Calu3 (cell line): ENCODE measurements at regions not wholly inside any gene's neighbourhood (a gene's known extent, or its start where the extent isn't known, plus 50 kb on each side); places are given as distances from the start of the nearest gene placed in this dataset.

Experiments
- BruUV-seq: library from RNA; stranded (reverse); fragments of 400-500 nt; replicated peaks from 2 replicates; lab custom pipeline; 2021; lab: Mats Ljungman, UMichigan
- CTCF ChIA-PET: fragments of 300-600 bp; sonication (Branson Sonifier 250); formaldehyde crosslinking; loops from one replicate; lab custom pipeline; 2022; ENCODE audit warnings: antibody characterized with exemption; lab: Charles Lee
- DNase-seq: peaks from one replicate; pipeline ENCODE4 v3.0.0; 2022
- H3K27ac Mint-ChIP-seq: one replicate; pipeline ENCODE4 v1.8.0; 2022; ENCODE audit warnings: mixed read lengths; ENCODE audit not compliant: unreplicated experiment
- H3K27me3 Mint-ChIP-seq: one replicate; pipeline ENCODE4 v1.8.0; 2022; ENCODE audit warnings: mixed read lengths; ENCODE audit not compliant: unreplicated experiment
- H3K36me3 Mint-ChIP-seq: one replicate; pipeline ENCODE4 v1.8.0; 2022; ENCODE audit warnings: mild to moderate bottlenecking, moderate library complexity, mixed read lengths; ENCODE audit not compliant: insufficient read depth, unreplicated experiment
- H3K4me1 Mint-ChIP-seq: one replicate; pipeline ENCODE4 v1.8.0; 2022; ENCODE audit warnings: mild to moderate bottlenecking, low read depth, mixed read lengths; ENCODE audit not compliant: unreplicated experiment
- H3K4me3 Mint-ChIP-seq: one replicate; pipeline ENCODE4 v1.8.0; 2022; ENCODE audit warnings: mild to moderate bottlenecking, low read depth, moderate library complexity, mixed read lengths; ENCODE audit not compliant: unreplicated experiment
- H3K9me3 Mint-ChIP-seq: one replicate; pipeline ENCODE4 v1.8.0; 2022; ENCODE audit warnings: low read depth, mixed read lengths; ENCODE audit not compliant: unreplicated experiment
- intact Hi-C: fragments of 100-400 bp; cut with micrococcal nuclease; formaldehyde crosslinking; loops from one replicate; pipeline ENCODE4 v1.10.0; 2022; ENCODE audit not compliant: unreplicated experiment
- TF ChIP-seq, protein P1 (sequence below): fragments of 200-600 bp; IDR thresholded peaks from one replicate; pipeline ENCODE4 v1.8.0; 2022; ENCODE audit warnings: antibody characterized with exemption; ENCODE audit not compliant: unreplicated experiment

DNA sequence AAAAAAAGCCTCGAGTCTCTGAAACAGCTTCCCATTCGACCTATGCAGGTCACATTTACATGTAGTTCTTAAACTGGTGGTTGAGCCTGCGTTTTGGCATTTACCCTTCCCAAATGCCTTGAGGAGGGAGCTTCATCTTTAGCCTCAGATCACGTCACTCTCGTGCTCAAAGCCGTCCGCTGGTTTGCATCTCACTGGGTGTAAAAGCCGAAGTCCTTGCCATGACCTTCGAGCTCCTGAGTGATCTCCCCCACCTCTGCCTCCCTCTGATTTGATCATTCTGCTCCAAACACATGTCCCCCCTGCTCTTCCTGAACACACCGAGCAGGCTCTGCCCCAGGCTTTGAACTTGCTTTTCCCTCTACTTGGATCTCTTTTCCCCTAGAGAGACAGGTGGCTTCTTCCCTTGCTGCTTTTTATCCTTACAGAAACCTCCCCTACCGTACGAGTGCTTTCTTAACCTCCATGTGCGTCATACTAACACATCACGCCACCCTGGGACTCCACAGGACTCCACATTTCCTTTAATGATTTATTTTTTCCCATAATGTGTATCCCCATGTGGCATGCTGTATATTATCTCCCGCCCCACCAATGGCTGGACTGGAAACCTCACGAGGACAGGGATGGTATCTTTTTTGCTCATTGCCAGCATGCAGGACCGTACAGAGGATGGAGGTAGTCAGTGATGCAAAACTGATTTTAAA is 610.7 kb downstream of the VRK1 start:
- no TSS peak for BruUV-seq
- H3K27me3 Mint-ChIP-seq, result no peaks in the 10 kb centered on the region
- H3K27ac Mint-ChIP-seq, result no peak overlapping the region
- no peak for DNase-seq
- H3K4me1 Mint-ChIP-seq, result no peaks in the 10 kb centered on the region
- intact Hi-C loops, result no loop called here
- CTCF ChIA-PET, result interaction anchor here (0.7 kb wide), 1 partner anchor 14 kb away, joined by 3 read pairs; no protein-coding TSS in a partner anchor
- peaks cover 10% of the 10 kb centered on the region for H3K9me3 Mint-ChIP-seq
- H3K4me3 Mint-ChIP-seq, result no peak overlapping the region
- TF ChIP-seq, protein P1, sequence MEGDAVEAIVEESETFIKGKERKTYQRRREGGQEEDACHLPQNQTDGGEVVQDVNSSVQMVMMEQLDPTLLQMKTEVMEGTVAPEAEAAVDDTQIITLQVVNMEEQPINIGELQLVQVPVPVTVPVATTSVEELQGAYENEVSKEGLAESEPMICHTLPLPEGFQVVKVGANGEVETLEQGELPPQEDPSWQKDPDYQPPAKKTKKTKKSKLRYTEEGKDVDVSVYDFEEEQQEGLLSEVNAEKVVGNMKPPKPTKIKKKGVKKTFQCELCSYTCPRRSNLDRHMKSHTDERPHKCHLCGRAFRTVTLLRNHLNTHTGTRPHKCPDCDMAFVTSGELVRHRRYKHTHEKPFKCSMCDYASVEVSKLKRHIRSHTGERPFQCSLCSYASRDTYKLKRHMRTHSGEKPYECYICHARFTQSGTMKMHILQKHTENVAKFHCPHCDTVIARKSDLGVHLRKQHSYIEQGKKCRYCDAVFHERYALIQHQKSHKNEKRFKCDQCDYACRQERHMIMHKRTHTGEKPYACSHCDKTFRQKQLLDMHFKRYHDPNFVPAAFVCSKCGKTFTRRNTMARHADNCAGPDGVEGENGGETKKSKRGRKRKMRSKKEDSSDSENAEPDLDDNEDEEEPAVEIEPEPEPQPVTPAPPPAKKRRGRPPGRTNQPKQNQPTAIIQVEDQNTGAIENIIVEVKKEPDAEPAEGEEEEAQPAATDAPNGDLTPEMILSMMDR, result no peak
- no peaks in the 10 kb centered on the region for H3K36me3 Mint-ChIP-seq

- Mint-ChIP-seq H3K27ac (no peak overlapping the region), H3K4me1 (no peaks in the 10 kb centered on the region), H3K9me3 (peaks cover 10% of the 10 kb centered on the region), H3K4me3 (no peak overlapping the region), H3K36me3 (no peaks in the 10 kb centered on the region), H3K27me3 (no peaks in the 10 kb centered on the region)
- no peak for DNase-seq
- CTCF ChIA-PET, result no interaction called here
- TF ChIP-seq, protein P1, result no peak
- intact Hi-C loops, result no loop called here
- no TSS peak for BruUV-seq
Measured at GRCh38 chr14:97408503-97408902, 611.3 kb downstream of the VRK1 start.

GRCh38 chr14:97408937-97409815 is 612.0 kb downstream of the VRK1 start:
- Mint-ChIP-seq H3K27me3 (no peaks in the 10 kb centered on the region), H3K4me3 (no peak overlapping the region), H3K36me3 (no peaks in the 10 kb centered on the region), H3K9me3 (peaks cover 10% of the 10 kb centered on the region), H3K4me1 (no peaks in the 10 kb centered on the region), H3K27ac (no peak overlapping the region)
- no peak for DNase-seq
- TF ChIP-seq, protein P1, result no peak
- no TSS peak for BruUV-seq
- CTCF ChIA-PET, result no interaction called here
- intact Hi-C loops, result no loop called here

DNA sequence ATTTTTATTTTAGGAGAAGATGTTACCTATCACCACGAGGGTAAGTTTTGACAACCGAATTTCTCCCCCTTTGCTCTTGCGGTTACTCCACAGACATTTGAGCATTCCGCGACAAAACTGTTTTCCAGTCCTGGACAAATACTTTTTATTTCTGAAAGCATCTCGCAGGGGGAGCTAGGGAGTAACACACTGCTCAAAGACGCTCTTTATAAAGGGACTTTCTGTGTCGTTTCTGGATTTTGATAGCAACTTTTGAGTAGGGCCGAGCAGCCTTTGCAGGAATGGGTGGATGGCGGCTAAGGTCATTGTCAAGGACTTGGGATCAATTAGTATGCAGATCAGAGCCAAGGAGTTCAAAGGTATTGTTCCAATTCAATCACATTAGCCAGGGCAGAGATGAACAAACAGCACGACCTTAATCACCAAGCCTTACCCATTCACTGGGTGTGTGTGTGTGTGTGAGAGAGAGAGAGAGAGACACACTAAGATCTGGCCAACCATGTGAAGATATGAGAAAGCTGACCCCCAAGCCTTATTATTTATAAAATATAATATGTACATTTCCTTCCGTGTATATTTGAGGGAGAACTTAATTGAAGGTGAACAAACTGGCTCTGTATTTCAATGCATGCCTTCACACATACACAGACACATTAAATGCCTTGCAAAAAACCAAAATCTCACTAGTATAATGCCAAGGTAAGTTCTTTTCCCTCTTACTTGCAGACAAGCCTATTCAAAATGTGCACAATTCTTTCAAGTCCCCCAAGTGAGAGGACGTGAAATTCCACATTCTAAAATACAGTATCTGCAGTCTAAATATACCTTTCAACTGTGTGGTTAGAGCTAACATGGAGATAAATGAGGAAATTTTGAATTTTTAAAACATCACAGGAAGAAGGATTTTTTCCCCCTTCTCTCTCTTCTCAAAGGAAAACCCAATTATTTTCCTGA is 613.8 kb downstream of the VRK1 start:
- peaks cover 4% of the 10 kb centered on the region for H3K9me3 Mint-ChIP-seq
- H3K4me3 Mint-ChIP-seq, result no peak overlapping the region
- H3K27ac Mint-ChIP-seq, result no peak overlapping the region
- CTCF ChIA-PET, result no interaction called here
- intact Hi-C loops, result no loop called here
- H3K27me3 Mint-ChIP-seq, result no peaks in the 10 kb centered on the region
- BruUV-seq, result no TSS peak
- DNase-seq, result no peak
- no peaks in the 10 kb centered on the region for H3K36me3 Mint-ChIP-seq
- no peaks in the 10 kb centered on the region for H3K4me1 Mint-ChIP-seq
- TF ChIP-seq, protein P1, result no peak
